ENCODE measurements at regions not wholly inside any gene's neighbourhood (a gene's known extent, or its start where the extent isn't known, plus 50 kb on each side); places are given as distances from the start of the nearest gene placed in this dataset.

DNA sequence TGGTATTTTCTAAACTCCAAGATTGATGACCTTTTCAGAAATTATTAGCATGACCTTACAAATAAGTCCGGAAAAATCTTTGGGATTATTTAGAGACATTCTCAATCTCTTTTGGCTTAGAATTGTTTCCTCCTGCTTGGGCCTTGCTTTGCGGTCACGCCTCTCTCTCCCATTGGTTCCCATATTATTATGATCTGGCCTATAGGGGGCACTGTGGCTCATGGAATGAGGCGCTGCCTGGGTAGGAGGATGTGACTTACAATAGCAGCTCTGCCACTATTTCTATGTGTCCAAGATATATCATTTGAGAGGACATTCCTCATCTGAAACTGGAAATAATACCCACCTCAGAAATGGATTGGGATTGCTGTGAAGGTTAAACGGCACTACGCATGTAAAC lies 464.9 kb downstream of the MFSD1 start:
- Histone ChIP-seq H3K4me3 (no peak overlapping the region), H3K36me3 (no peaks in the 10 kb centered on the region), H3K27ac (replicated peaks) (no peak overlapping the region), H3K9me3 (replicated peaks) (no peaks in the 10 kb centered on the region), H3K27me3 (ENCODE audit: low read depth) (no peaks in the 10 kb centered on the region), H3K4me1 (no peaks in the 10 kb centered on the region)
- DNase-seq, result no peak
- intact Hi-C loops (cut with micrococcal nuclease), result loop anchor here (10.0 kb wide), 1 partner anchor 538 kb away; no protein-coding TSS in a partner anchor
- TF ChIP-seq CTCF (IDR thresholded peaks at IDR 0.05; ENCODE audit: borderline replicate concordance), result peak; percentile 41

- no peak for DNase-seq
- Histone ChIP-seq H3K4me3 (no peak overlapping the region), H3K9me3 (replicated peaks) (no peaks in the 10 kb centered on the region), H3K27me3 (ENCODE audit: low read depth) (no peaks in the 10 kb centered on the region), H3K36me3 (no peaks in the 10 kb centered on the region), H3K27ac (replicated peaks) (no peak overlapping the region), H3K4me1 (no peaks in the 10 kb centered on the region)
- intact Hi-C loops (cut with micrococcal nuclease), result no loop called here
- TF ChIP-seq CTCF (IDR thresholded peaks at IDR 0.05; ENCODE audit: borderline replicate concordance), result no peak
Observed at GRCh38 chr3:159271799-159272512, 470.1 kb downstream of the MFSD1 start.

- H3K27me3 ChIP-seq (ENCODE audit: low read depth), result no peaks in the 10 kb centered on the region
- H3K27ac ChIP-seq (replicated peaks), result no peak overlapping the region
- H3K9me3 ChIP-seq (replicated peaks), result no peaks in the 10 kb centered on the region
- no peaks in the 10 kb centered on the region for H3K4me1 ChIP-seq
- no peaks in the 10 kb centered on the region for H3K36me3 ChIP-seq
- intact Hi-C loops (cut with micrococcal nuclease), result no loop called here
- H3K4me3 ChIP-seq, result no peak overlapping the region
- TF ChIP-seq CTCF (IDR thresholded peaks at IDR 0.05; ENCODE audit: borderline replicate concordance), result no peak
- DNase-seq, result no peak
Observed at GRCh38 chr3:159273070-159273469, 471.2 kb downstream of the MFSD1 start.

DNA sequence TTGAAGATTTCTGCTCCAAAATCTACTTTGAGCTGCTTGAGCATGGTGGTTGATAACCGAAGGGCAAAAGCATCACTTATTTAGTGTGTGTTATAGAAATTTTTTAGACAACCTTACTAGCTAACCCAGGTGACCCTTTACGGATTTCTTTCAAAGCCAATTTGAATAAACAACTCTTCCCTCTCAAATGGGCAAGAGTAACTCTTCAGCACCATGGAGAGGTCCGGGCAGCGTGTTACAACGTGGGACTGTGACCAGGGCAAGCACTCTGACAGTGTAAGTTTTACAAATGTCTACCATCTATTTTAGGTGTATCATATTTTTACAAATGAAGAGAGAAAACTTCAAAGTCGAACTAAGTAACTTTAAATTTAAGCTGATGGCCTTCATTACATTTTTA lies 471.8 kb downstream of the MFSD1 start:
- Histone ChIP-seq H3K4me3 (no peak overlapping the region), H3K36me3 (no peaks in the 10 kb centered on the region), H3K27me3 (ENCODE audit: low read depth) (no peaks in the 10 kb centered on the region), H3K27ac (replicated peaks) (no peak overlapping the region), H3K4me1 (no peaks in the 10 kb centered on the region), H3K9me3 (replicated peaks) (no peaks in the 10 kb centered on the region)
- no peak for TF ChIP-seq CTCF (IDR thresholded peaks at IDR 0.05; ENCODE audit: borderline replicate concordance)
- peak; percentile 22 for DNase-seq
- intact Hi-C loops (cut with micrococcal nuclease), result no loop called here

DNA sequence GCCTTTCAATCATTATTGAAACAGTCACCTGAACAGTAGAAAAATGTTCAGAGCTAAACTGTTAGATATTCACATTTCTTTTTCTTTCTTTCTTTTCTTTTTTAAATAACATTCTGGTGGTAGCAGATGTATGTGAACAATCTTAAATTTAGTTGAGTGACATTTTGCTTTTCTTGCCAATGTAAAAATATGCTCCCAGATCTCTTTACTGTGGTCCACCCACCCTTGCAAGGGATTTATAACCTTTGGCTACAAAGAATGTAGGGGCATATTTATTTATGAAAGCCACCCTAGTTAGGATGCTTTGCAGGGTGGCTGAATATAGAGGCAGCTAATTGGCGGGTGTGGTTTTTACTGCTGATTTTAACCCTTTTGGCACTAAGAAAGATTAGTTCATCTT lies 473.9 kb downstream of the MFSD1 start:
- no peaks in the 10 kb centered on the region for H3K27me3 ChIP-seq (ENCODE audit: low read depth)
- no peaks in the 10 kb centered on the region for H3K36me3 ChIP-seq
- intact Hi-C loops (cut with micrococcal nuclease), result no loop called here
- H3K27ac ChIP-seq (replicated peaks), result no peak overlapping the region
- DNase-seq, result no peak
- H3K9me3 ChIP-seq (replicated peaks), result no peaks in the 10 kb centered on the region
- no peaks in the 10 kb centered on the region for H3K4me1 ChIP-seq
- H3K4me3 ChIP-seq, result no peak overlapping the region
- no peak for TF ChIP-seq CTCF (IDR thresholded peaks at IDR 0.05; ENCODE audit: borderline replicate concordance)
